ENCODE measurements at regions not wholly inside any gene's neighbourhood (a gene's known extent, or its start where the extent isn't known, plus 50 kb on each side); places are given as distances from the start of the nearest gene placed in this dataset.
"Not testable (repeated sequence)": the region's sequence is repeated elsewhere in the genome, so short reads cannot be mapped to it uniquely, and the experiment has no call there.

DNA sequence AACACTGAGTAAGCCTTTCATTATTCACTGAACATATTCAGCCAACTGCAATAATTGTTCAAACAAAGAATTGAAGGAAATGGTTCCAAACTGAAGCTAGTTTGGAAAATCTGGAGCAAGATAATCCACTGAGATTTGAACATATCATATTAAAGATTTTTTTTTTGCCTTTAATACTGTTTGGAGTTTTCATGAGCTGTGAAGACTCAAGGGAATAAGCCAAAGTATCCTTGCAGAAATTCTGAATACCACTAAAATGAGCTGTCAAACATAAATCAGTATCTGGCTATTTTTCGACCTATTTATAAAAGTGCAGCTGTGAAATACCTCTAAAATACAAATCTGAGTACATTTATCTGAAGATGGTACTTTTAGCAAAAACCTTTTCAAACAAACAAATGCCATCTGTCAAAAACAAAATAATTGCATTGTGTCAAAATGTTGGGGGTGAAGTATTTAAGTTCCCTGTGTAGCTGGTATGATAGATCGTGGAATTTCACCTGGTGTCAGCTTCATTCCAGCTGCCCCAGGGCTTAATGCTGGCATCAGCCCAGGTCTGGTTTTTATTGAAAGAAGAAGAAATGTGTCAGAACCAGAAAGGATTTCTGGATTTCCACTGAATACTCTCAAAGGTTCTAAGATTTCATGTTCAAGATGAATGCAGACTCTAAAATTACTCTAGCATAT, 149.0 kb upstream of the GRAMD2B start:
- in situ Hi-C loops (cut with HindIII; ENCODE audit: low sequenced_read_pairs): no loop called here

DNA sequence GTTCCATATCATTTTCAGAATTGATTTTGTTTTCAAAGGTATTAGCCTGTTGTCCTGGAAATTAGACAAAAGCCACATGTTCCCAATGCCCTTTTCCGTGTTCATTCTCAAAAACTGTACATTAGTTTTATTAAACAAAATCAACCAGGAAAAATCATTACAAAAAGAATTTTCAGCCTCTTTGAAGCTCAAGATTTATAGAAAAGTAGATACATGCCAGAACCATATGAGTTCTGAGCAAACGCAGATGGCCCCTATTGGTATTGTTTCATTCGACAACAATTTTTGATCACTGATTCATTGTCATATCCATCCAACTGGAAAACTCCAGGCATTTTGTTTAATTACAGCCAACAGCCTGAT, 148.5 kb upstream of the GRAMD2B start:
- in situ Hi-C loops (cut with HindIII; ENCODE audit: low sequenced_read_pairs): no loop called here

DNA sequence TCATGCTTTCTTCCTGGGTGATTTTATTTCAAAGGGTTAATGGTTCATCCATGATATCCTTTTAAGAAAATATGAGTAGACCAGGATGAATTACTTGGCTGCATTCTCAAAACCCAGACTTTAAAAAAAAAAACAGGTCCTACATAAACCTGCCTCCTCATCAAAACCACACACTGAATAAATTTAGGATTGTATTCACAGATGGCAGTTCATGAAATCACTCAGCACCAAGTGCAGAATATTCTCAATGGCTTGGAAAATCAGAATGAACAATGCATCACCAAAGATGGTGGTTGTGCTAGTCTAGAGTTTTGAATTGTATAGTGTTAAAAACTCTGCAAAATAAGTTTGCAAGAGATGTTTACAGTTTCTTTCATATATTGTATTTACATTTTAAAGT, 145.4 kb upstream of the GRAMD2B start:
- in situ Hi-C loops (cut with HindIII; ENCODE audit: low sequenced_read_pairs): no loop called here

DNA sequence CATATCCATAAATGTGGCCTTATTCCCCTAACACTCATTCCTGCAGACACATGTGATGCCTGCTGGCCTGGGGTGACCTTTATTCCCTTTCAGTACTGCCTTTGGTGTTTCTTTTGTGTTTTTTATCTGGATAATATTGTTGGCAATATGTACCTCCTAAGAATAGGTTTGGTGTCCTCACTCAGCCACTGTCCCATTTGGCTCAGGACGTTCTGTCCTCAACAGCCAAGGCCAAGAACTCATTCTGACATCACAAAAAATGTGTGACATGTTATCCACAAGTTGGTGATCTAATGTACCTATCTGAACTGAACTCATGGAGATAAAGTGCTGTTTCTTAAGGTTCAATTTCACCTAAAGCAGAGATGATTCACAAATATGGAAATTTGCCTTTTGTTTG, 142.9 kb upstream of the GRAMD2B start:
- in situ Hi-C loops (cut with HindIII; ENCODE audit: low sequenced_read_pairs): no loop called here

DNA sequence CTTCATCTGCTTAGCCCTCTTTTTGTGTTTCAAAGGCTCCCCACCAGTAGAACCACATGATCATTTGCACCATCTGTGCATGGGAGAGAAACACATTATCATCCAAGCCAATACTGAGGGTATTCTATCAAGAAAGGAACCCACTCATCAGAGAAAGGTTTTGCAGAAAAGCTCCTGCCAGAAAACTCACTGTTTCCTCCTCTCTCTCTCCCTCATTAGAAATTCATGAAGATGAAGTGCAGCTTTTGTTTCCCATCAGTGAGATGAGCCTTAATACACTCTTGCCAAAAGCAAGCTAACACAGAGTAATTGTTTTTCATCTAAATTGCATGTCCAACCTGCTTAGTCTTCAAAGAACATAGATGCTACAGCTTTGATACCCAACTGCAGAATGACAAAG, 142.4 kb upstream of the GRAMD2B start:
- in situ Hi-C loops (cut with HindIII; ENCODE audit: low sequenced_read_pairs): no loop called here

DNA sequence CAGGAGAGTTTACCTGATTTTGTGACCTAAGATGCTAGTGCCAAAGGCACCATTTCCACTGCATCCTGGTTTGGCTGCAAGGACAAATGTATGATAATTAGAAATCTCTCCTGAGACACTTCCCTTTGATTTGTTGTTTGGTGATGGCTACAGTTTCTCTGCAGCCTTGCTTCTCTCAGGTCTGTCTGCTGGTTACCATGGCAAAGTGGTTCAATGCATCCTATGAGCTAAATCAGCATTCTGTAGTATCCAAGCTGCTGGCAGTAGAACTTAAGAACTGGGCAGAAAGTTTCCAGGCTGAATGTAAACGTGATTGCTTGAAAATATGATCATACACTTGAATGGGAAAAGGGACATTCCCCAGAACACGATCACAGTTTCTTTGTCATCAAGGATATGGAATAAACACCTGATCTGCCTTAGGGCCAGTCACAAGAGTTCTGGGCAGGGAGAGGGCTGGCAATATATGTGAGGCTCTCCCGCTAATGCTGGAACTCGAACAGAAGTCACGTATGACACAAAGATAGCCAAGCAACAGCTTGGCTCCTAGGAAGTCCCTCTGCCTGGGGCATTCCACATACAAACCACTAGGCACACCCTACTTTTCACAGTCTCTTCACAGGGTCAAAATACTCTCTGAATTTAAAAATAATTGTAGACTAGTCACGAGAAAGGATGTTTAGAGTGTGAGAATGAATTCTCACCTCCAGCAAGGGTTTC, 138.1 kb upstream of the GRAMD2B start:
- in situ Hi-C loops (cut with HindIII; ENCODE audit: low sequenced_read_pairs): no loop called here

DNA sequence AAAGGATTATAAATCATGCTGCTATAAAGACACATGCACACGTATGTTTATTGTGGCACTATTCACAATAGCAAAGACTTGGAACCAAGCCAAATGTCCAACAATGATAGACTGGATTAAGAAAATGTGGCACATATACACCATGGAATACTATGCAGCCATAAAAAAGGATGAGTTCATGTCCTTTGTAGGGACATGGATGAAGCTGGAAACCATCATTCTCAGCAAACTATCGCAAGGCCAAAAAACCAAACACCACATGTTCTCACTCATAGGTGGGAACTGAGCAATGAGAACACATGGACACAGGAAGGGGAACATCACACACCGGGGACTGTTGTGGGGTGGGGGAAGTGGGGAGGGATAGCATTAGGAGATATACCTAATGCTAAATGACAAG, 127.1 kb upstream of the GRAMD2B start:
- in situ Hi-C loops (cut with HindIII; ENCODE audit: low sequenced_read_pairs): not testable (repeated sequence)

DNA sequence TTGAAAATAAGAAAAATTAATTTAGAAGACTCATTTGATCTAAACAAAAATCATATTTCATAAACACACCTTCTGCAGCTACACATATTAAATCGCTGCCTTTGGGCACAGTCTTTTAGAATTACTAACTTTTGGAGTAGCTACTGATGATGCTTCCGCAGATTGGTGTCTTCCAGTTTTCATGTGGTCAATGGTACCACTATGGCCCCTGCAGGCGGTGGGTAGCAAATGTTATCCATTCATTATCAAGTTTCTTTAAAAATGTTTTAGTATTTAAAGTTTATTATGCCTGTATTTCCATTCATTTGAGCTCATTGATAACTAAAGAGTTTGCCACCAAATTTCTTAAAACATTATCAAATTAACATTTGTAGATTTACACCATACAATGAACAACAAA, 122.9 kb upstream of the GRAMD2B start:
- in situ Hi-C loops (cut with HindIII; ENCODE audit: low sequenced_read_pairs): no loop called here

DNA sequence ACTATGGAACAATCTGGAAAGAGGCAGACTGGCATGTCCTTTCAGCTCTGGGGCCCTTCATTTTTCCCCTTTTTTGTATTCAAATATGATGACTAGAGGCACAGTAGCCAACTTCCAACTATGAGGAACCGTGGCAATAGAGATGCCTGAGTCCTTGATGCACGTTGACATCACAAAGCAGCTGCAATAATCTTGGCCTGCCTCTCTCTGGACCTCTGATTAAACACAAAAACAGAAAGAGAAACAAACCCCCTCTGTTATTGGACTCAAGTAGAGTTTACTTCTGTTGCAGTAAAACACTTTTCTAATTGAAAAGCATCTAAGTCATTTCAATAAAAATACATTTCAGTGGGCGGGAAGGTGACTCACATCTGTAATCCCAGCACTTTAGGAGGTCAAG, 122.2 kb upstream of the GRAMD2B start:
- in situ Hi-C loops (cut with HindIII; ENCODE audit: low sequenced_read_pairs): no loop called here

DNA sequence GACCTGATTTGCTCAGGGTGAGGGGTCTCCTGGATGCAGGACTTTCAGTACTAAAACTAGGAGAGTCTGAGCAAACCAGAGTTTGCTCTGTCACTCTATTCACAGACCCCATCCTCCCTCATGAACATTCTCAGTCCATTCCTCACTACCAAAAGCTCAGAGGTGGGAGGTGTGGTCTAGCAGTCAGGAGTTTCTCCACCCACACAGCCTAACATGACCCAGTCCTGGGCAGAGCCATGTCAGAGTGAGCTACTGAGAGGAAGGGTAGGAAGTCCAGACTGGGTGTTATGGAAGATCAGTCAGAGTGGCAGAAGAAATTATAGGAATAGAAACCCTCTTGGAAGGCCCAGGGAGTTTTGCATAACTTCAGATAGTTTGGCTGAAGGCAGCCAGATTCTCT, 113.3 kb upstream of the GRAMD2B start:
- in situ Hi-C loops (cut with HindIII; ENCODE audit: low sequenced_read_pairs): no loop called here

DNA sequence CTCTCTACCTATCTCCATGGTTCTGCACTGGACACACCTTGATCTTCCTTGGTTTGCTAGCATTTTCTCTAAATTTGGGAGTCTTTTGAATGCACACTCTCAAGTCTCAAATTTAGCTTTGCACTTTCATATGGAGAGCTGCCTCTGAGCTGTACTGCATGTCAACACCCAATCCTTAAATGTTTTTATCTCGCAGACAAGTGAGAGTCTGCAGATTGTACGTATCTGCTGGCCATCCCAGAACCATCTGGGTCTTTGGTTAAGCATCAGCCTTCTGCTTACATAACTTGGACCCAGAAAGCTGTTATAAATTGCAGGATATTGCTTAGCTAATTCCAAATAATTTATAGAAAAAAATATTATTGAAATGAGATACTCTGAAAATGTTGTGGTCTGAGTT, 111.4 kb upstream of the GRAMD2B start:
- in situ Hi-C loops (cut with HindIII; ENCODE audit: low sequenced_read_pairs): no loop called here

DNA sequence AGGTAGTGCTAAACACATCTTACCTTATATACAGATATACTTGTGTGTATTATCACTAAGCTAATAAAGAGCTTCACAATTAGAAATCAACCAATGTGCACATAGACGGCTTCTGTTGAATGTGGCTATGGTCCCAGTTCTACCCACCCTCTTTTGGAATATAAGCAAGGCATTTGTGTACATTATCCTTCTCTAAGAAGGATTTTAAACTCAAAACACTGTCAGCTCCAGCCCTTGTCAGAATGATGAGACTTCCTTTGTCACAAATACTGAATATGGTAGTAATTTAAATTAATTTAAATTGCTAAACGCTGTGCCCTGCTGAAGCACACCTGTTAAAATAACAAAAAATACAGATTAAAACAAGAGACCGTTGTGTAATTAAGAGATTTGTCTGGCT, 107.9 kb upstream of the GRAMD2B start:
- in situ Hi-C loops (cut with HindIII; ENCODE audit: low sequenced_read_pairs): no loop called here

DNA sequence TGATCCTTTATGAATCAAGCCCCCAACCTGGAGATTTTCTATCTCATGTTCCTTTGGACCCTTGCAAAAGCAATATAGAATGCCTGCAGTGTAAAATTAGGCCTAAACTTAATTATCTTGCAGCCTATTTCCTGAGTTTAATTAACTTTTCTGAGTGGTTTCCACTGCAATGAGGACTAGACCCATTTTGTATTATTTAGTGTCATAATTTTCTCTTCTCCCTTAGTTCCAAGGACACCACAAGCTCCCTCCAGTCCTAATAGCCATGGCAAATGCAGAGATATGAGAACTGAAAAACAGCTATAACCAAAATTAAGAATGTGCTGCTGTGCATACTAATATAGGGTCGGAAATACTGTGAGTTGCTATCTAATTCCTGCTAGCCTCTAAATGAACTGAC, 90.9 kb upstream of the GRAMD2B start:
- in situ Hi-C loops (cut with HindIII; ENCODE audit: low sequenced_read_pairs): no loop called here

DNA sequence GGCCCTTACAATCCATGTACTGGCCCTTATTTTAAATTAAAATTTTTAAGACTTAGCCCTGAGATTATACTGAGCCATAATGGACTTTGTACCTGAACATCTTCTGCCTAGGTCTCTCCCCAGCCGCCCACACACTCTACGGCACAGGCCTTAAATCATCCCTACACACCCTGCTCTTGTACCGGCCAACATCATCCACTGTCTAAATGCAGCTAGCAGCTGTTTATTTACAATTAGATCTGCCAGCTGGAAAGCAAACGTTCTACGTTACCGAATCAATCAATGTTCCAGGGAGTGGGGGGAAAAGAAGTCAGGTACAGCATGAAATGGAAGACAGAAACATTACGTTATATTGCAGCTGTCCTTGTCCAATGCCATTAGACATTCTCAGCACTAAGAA, 88.4 kb upstream of the GRAMD2B start:
- in situ Hi-C loops (cut with HindIII; ENCODE audit: low sequenced_read_pairs): no loop called here

DNA sequence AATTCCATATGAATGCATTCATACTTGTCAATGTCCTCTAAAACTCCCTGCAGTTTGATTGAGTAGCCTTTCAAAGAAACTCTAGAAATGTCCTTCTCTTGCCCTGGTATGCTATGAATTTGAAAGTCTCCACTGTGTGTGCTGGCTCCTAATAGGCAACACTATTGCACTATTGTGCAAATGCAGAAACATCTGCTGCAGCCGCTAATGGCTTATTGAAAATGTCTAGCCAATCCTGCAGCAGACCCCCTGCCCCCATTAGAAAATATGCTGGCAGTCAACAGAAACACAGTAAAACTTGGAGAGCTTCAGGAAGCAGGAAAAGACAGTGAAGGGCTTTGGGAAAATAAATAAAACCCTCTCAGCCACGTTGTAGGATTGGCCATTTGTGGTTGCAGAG, 87.3 kb upstream of the GRAMD2B start:
- in situ Hi-C loops (cut with HindIII; ENCODE audit: low sequenced_read_pairs): no loop called here

DNA sequence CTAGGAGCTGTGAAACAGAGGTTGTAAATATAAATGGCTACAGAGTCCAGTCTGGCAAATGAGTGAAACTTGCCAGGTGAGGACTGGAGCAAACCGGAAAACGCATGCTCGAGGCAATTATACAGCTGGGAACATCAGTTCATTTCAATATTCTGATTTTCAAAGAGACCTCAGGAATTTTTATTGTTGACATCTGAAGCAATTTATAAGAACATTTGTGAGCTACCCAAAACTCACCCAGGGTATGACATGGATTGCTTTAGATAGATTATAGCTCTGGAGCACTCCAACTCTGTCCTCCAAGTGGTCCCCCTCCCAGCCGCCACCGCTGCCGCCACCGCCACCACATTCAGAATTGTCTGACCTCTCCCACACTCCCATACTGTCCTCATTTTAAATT, 84.6 kb upstream of the GRAMD2B start:
- in situ Hi-C loops (cut with HindIII; ENCODE audit: low sequenced_read_pairs): no loop called here

DNA sequence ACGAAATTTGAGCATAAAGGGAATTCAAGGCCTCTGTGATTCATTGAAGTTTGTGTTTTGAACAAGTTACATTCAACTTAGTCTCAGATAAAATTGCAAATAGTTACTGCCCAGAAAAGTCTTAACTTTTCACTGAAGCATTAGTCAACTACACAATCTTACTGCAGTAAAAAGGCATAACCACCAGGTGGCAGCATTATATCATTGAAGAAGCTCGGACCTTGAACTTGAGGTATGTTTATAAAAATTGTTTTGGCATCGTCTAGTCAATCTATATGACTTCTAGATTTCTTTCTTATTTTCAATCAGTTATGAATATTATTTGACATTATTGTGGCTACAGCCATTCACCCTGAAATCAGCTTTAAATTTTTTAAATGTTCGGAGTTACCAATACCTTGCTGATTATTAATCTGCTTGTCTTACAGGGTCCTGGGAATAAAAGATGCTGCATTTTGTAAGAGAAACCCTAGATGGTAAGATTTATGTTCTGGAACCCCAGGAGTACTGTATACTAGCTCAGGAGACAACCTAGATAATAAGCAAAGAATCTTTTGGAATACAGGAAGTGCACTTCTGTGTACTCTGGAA, 83.9 kb upstream of the GRAMD2B start:
- in situ Hi-C loops (cut with HindIII; ENCODE audit: low sequenced_read_pairs): no loop called here

DNA sequence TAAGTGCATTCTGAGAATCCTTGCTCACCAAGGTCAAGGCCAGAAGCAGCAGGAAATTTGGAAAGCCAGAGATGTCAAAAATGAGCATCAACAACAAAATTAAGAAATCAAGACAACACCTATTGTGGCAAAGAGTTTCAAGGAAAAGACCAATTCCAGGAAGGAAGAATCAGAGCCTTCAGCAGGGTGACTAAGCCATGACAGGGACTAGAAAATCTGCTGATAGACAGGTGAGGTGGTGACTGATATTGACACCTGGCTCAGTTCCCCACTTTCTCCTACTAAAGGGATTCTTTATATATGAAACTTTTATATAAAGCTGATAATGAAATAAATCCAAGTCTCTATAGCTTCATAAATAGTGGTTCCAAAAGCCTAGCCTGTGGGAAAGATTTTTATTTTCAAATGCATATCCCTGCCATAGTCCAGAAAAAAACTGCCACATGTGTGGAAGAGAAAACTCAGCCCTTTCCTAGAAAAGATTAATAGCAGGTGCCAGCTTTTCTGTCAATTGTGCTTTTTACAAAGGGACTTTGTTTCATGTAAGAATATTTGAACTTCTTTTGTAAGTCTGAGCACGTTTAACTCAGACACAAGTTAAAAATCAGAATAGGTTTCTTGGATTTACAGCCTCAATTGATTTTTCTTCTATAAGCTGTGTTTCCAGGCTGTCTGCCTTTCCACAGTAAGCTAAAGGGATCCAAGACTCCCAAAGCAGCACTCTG, 81.1 kb upstream of the GRAMD2B start:
- in situ Hi-C loops (cut with HindIII; ENCODE audit: low sequenced_read_pairs): no loop called here

DNA sequence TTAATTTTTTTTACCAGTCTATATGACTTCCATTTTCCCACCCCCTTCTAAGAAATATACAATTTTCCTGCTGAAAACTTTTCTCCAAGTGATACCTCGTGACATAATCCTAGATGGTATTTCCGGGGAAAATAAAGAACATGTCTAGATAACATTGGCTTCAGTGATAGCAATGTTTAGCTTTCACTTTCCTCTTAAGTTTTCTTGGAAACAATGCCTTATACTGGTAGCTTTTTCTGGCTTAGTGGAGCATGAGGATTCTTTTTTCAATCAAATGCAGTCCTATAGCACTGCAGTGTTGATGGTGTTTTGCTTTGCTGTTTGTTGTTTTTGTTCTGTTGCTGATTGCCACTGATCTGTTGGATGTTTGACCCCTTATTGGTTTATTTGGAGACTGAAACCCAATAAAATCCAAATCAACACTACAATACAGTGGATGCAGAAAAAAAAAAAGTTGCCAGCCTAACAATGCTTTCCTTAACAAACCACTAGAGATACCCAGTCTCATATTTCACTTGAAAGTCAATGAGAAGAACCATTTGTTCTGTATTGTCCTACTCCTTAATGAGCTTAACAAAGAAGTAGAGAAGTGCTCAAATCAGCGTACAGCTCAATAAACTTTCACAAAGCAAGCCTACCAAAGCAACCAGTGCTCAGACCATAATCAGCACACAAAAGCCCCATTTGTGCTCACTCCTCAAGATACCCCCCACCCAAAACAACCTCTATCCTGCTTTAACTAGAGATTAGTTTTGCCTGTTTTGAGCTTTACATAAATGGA, 74.2 kb upstream of the GRAMD2B start:
- in situ Hi-C loops (cut with HindIII; ENCODE audit: low sequenced_read_pairs): no loop called here

DNA sequence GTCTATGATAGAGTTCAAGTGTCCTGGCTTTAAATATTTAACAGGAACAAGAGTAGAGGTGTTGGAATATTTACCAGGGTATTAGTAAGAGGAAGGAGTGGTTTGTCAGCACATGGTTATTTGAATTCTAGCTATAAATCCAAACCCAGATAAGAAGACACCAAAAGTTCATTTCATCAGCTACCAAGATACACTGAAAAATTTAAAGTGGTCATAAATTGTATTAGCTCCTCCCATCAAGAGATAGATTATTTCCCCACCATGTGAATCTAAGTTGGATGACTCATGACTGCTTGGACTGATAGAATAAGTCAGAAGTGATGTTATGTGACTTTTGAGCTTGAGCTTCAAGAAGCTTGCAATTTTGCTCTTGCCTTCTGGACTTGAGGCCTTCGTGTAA, 72.1 kb upstream of the GRAMD2B start:
- in situ Hi-C loops (cut with HindIII; ENCODE audit: low sequenced_read_pairs): loop anchor here (5.0 kb wide), 1 partner anchor 191 kb away; no protein-coding TSS in a partner anchor

Measured in DLD1 (cell line).